ENCODE measurements at regions not wholly inside any gene's neighbourhood (a gene's known extent, or its start where the extent isn't known, plus 50 kb on each side); places are given as distances from the start of the nearest gene placed in this dataset.

- Mint-ChIP-seq H3K4me3 (ENCODE audit: low read depth, unreplicated experiment) (no peak overlapping the region), H3K27me3 (ENCODE audit: unreplicated experiment) (no peaks in the 10 kb centered on the region), H3K9me3 (ENCODE audit: low read depth, unreplicated experiment) (peaks cover 8% of the 10 kb centered on the region), H3K4me1 (ENCODE audit: low read depth, unreplicated experiment) (no peaks in the 10 kb centered on the region), H3K27ac (ENCODE audit: unreplicated experiment) (no peak overlapping the region), H3K36me3 (ENCODE audit: insufficient read depth, unreplicated experiment) (no peaks in the 10 kb centered on the region)
- TF ChIP-seq, protein P1, sequence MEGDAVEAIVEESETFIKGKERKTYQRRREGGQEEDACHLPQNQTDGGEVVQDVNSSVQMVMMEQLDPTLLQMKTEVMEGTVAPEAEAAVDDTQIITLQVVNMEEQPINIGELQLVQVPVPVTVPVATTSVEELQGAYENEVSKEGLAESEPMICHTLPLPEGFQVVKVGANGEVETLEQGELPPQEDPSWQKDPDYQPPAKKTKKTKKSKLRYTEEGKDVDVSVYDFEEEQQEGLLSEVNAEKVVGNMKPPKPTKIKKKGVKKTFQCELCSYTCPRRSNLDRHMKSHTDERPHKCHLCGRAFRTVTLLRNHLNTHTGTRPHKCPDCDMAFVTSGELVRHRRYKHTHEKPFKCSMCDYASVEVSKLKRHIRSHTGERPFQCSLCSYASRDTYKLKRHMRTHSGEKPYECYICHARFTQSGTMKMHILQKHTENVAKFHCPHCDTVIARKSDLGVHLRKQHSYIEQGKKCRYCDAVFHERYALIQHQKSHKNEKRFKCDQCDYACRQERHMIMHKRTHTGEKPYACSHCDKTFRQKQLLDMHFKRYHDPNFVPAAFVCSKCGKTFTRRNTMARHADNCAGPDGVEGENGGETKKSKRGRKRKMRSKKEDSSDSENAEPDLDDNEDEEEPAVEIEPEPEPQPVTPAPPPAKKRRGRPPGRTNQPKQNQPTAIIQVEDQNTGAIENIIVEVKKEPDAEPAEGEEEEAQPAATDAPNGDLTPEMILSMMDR (IDR thresholded peaks at IDR 0.05; ENCODE audit: unreplicated experiment): no peak
- CTCF ChIA-PET: no interaction called here
- BruUV-seq (replicated peaks): no TSS peak
- intact Hi-C loops (cut with micrococcal nuclease; ENCODE audit: unreplicated experiment): no loop called here
- no peak for DNase-seq
Measured at GRCh38 chr5:28275931-28276330, 1237.5 kb upstream of the CDH9 start.

DNA sequence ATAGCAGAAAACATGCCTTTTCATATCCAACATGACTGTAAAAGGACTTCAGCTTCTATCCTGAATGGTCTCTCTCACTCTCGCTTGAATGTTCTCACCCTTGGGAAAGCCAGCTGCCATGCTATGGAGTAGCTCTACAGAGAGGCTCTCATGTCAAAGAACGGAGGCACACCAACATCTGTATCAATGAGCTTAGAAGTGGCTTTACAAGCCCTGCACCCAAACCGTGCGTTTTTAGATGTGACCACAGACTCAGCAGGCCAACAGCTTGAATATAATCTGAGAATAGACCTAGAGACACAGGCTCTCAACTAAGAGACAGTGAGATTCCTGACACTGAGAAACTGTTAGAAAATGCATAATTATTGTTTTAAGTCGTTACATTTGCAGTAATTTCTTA lies 1231.6 kb upstream of the CDH9 start:
- H3K27ac Mint-ChIP-seq (ENCODE audit: unreplicated experiment): no peak overlapping the region
- H3K9me3 Mint-ChIP-seq (ENCODE audit: low read depth, unreplicated experiment): peaks cover 9% of the 10 kb centered on the region
- TF ChIP-seq, protein P1 (IDR thresholded peaks at IDR 0.05; ENCODE audit: unreplicated experiment): no peak
- no TSS peak for BruUV-seq (replicated peaks)
- no peaks in the 10 kb centered on the region for H3K27me3 Mint-ChIP-seq (ENCODE audit: unreplicated experiment)
- H3K4me1 Mint-ChIP-seq (ENCODE audit: low read depth, unreplicated experiment): no peaks in the 10 kb centered on the region
- H3K36me3 Mint-ChIP-seq (ENCODE audit: insufficient read depth, unreplicated experiment): no peaks in the 10 kb centered on the region
- CTCF ChIA-PET: no interaction called here
- H3K4me3 Mint-ChIP-seq (ENCODE audit: low read depth, unreplicated experiment): no peak overlapping the region
- intact Hi-C loops (cut with micrococcal nuclease; ENCODE audit: unreplicated experiment): no loop called here
- no peak for DNase-seq

- no peaks in the 10 kb centered on the region for H3K36me3 Mint-ChIP-seq (ENCODE audit: insufficient read depth, unreplicated experiment)
- H3K27me3 Mint-ChIP-seq (ENCODE audit: unreplicated experiment): no peaks in the 10 kb centered on the region
- CTCF ChIA-PET: no interaction called here
- BruUV-seq (replicated peaks): no TSS peak
- no peak overlapping the region for H3K27ac Mint-ChIP-seq (ENCODE audit: unreplicated experiment)
- intact Hi-C loops (cut with micrococcal nuclease; ENCODE audit: unreplicated experiment): no loop called here
- no peaks in the 10 kb centered on the region for H3K4me1 Mint-ChIP-seq (ENCODE audit: low read depth, unreplicated experiment)
- TF ChIP-seq, protein P1 (IDR thresholded peaks at IDR 0.05; ENCODE audit: unreplicated experiment): no peak
- peaks cover 4% of the 10 kb centered on the region for H3K9me3 Mint-ChIP-seq (ENCODE audit: low read depth, unreplicated experiment)
- no peak for DNase-seq
- no peak overlapping the region for H3K4me3 Mint-ChIP-seq (ENCODE audit: low read depth, unreplicated experiment)
Measured at GRCh38 chr5:28265877-28266276, 1227.5 kb upstream of the CDH9 start.

- no peak for DNase-seq
- Mint-ChIP-seq H3K4me3 (ENCODE audit: low read depth, unreplicated experiment) (no peak overlapping the region), H3K9me3 (ENCODE audit: low read depth, unreplicated experiment) (peaks cover 11% of the 10 kb centered on the region), H3K27ac (ENCODE audit: unreplicated experiment) (no peak overlapping the region), H3K4me1 (ENCODE audit: low read depth, unreplicated experiment) (no peaks in the 10 kb centered on the region), H3K36me3 (ENCODE audit: insufficient read depth, unreplicated experiment) (no peaks in the 10 kb centered on the region), H3K27me3 (ENCODE audit: unreplicated experiment) (no peaks in the 10 kb centered on the region)
- no TSS peak for BruUV-seq (replicated peaks)
- TF ChIP-seq, protein P1 (IDR thresholded peaks at IDR 0.05; ENCODE audit: unreplicated experiment): no peak
- CTCF ChIA-PET: no interaction called here
- intact Hi-C loops (cut with micrococcal nuclease; ENCODE audit: unreplicated experiment): no loop called here
Measured at GRCh38 chr5:28254846-28255245, 1216.5 kb upstream of the CDH9 start.

- TF ChIP-seq, protein P1 (IDR thresholded peaks at IDR 0.05; ENCODE audit: unreplicated experiment): no peak
- Mint-ChIP-seq H3K36me3 (ENCODE audit: insufficient read depth, unreplicated experiment) (no peaks in the 10 kb centered on the region), H3K27me3 (ENCODE audit: unreplicated experiment) (no peaks in the 10 kb centered on the region), H3K27ac (ENCODE audit: unreplicated experiment) (no peak overlapping the region), H3K4me1 (ENCODE audit: low read depth, unreplicated experiment) (no peaks in the 10 kb centered on the region), H3K9me3 (ENCODE audit: low read depth, unreplicated experiment) (peaks cover 13% of the 10 kb centered on the region), H3K4me3 (ENCODE audit: low read depth, unreplicated experiment) (no peak overlapping the region)
- CTCF ChIA-PET: no interaction called here
- no peak for DNase-seq
- no TSS peak for BruUV-seq (replicated peaks)
- intact Hi-C loops (cut with micrococcal nuclease; ENCODE audit: unreplicated experiment): no loop called here
Measured at GRCh38 chr5:28253431-28253830, 1215.0 kb upstream of the CDH9 start.
